Left lobe of liver (tissue), 2 donors: ENCODE measurements at regions not wholly inside any gene's neighbourhood (a gene's known extent, or its start where the extent isn't known, plus 50 kb on each side); places are given as distances from the start of the nearest gene placed in this dataset.
"Not testable (repeated sequence)": the region's sequence is repeated elsewhere in the genome, so short reads cannot be mapped to it uniquely, and the experiment has no call there.

ENCODE experiments used
- ATAC-seq: fragments of 200-7000 bp; cut with Tn5 transposase; one replicate; pipeline ENCODE4 v1.9.1; 2020; ENCODE audit warnings: mild to moderate bottlenecking, moderate library complexity
- DNase-seq: peaks from one replicate; pipeline ENCODE4 v3.0.0-alpha.2; 2020; ENCODE audit warnings: low spot score
- donor health status: DM: no; HTN: no; CAD: no; lungs with moderate emphysema.
- donor health status: DM: no; HTN: yes; CAD: no.

GRCh38 chr1:217921126-217921904 lies 290.2 kb downstream of the SPATA17 start:
- ATAC-seq (no peak), DNase-seq (no peak)

- ATAC-seq: no peak
- DNase-seq: no peak
Observed at GRCh38 chr1:217924924-217925323, 293.8 kb downstream of the SPATA17 start.

GRCh38 chr1:217929213-217929885 lies 298.2 kb downstream of the SPATA17 start:
- no peak for ATAC-seq

GRCh38 chr1:217943361-217943760 lies 312.2 kb downstream of the SPATA17 start:
- ATAC-seq (no peak), DNase-seq (no peak)

More at GRCh38 chr1:217929213-217929885, 298.2 kb downstream of the SPATA17 start:
- DNase-seq: no peak

- DNase-seq: no peak
Observed at GRCh38 chr1:217944550-217944949, 313.4 kb downstream of the SPATA17 start.

GRCh38 chr1:217946511-217946910 lies 315.4 kb downstream of the SPATA17 start:
- ATAC-seq: no peak
- no peak for DNase-seq

More at GRCh38 chr1:217944550-217944949, 313.4 kb downstream of the SPATA17 start:
- ATAC-seq: no peak

- ATAC-seq (no peak), DNase-seq (no peak)
Observed at GRCh38 chr1:217948741-217949140, 317.6 kb downstream of the SPATA17 start.

- no peak for ATAC-seq
- DNase-seq: no peak
Observed at GRCh38 chr1:217953330-217953729, 322.2 kb downstream of the SPATA17 start.

GRCh38 chr1:217953922-217954321 lies 322.8 kb downstream of the SPATA17 start:
- ATAC-seq: no peak
- no peak for DNase-seq

- ATAC-seq: no peak
- DNase-seq: no peak
Observed at GRCh38 chr1:217955723-217956122, 324.6 kb downstream of the SPATA17 start.

- no peak for DNase-seq
- no peak for ATAC-seq
Observed at GRCh38 chr1:217965156-217965786, 319.8 kb upstream of the RRP15 start.

GRCh38 chr1:217968085-217968484 lies 317.0 kb upstream of the RRP15 start:
- no peak for ATAC-seq
- DNase-seq: no peak

GRCh38 chr1:217969428-217969827 lies 315.7 kb upstream of the RRP15 start:
- ATAC-seq: no peak

GRCh38 chr1:217977943-217978342 lies 307.1 kb upstream of the RRP15 start:
- no peak for DNase-seq
- ATAC-seq: no peak

More at GRCh38 chr1:217969428-217969827, 315.7 kb upstream of the RRP15 start:
- no peak for DNase-seq

- no peak for ATAC-seq
Observed at GRCh38 chr1:217981430-217981829, 303.7 kb upstream of the RRP15 start.

GRCh38 chr1:217982331-217983050 lies 302.6 kb upstream of the RRP15 start:
- DNase-seq (no peak), ATAC-seq (no peak)

More at GRCh38 chr1:217981430-217981829, 303.7 kb upstream of the RRP15 start:
- no peak for DNase-seq

GRCh38 chr1:217983051-217983375 lies 302.1 kb upstream of the RRP15 start:
- no peak for DNase-seq
- ATAC-seq: no peak

GRCh38 chr1:217985641-217986040 lies 299.5 kb upstream of the RRP15 start:
- ATAC-seq (no peak), DNase-seq (no peak)

- no peak for ATAC-seq
- no peak for DNase-seq
Observed at GRCh38 chr1:217989510-217989909, 295.6 kb upstream of the RRP15 start.

GRCh38 chr1:217993439-217993838 lies 291.7 kb upstream of the RRP15 start:
- no peak for DNase-seq
- ATAC-seq: no peak

GRCh38 chr1:218008296-218008695 lies 276.8 kb upstream of the RRP15 start:
- not testable (repeated sequence) for DNase-seq, ATAC-seq
